PFSK-1 (cell line): ENCODE measurements at regions not wholly inside any gene's neighbourhood (a gene's known extent, or its start where the extent isn't known, plus 50 kb on each side); places are given as distances from the start of the nearest gene placed in this dataset.

Experiments
- TAF1 ChIP-seq: IDR thresholded peaks from 2 replicates; pipeline ENCODE4 v1.6.1; 2012; ENCODE audit warnings: low read length, control low read depth, borderline replicate concordance; ENCODE audit not compliant: insufficient read depth
- TF ChIP-seq, protein P1 (sequence below), 2 experiments: IDR thresholded peaks; 2 replicates each; pipeline versions ENCODE4 v1.6.1 to v1.8.0; 2011 to 2012; ENCODE audit warnings: low read depth in 2 of 2, low read length in 2 of 2, control low read depth in 1 of 2, inconsistent platforms in 1 of 2, mild to moderate bottlenecking in 1 of 2, moderate library complexity in 1 of 2; ENCODE audit not compliant: insufficient read depth in 1 of 2

DNA sequence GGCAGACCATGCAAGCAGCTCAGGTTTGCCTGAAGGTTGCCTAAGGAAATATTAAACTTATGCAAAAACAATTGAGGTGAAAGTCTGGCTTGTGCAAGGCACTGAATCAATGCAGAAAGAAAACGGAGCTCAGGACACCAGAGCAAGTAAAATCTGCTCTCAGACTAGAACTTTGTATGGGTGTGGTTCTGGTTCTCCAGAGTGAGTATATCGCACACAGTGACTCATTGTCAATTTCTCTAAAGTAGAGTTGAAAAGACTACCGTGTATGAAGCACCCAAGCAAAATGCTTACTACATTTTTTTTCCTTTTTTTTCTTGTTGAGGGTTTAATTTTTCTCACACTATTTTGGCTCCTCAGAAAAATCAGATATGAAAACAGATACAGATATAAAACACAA lies 650.3 kb upstream of the CDH10 start:
- TF ChIP-seq TAF1, result no peak
- TF ChIP-seq, protein P1, sequence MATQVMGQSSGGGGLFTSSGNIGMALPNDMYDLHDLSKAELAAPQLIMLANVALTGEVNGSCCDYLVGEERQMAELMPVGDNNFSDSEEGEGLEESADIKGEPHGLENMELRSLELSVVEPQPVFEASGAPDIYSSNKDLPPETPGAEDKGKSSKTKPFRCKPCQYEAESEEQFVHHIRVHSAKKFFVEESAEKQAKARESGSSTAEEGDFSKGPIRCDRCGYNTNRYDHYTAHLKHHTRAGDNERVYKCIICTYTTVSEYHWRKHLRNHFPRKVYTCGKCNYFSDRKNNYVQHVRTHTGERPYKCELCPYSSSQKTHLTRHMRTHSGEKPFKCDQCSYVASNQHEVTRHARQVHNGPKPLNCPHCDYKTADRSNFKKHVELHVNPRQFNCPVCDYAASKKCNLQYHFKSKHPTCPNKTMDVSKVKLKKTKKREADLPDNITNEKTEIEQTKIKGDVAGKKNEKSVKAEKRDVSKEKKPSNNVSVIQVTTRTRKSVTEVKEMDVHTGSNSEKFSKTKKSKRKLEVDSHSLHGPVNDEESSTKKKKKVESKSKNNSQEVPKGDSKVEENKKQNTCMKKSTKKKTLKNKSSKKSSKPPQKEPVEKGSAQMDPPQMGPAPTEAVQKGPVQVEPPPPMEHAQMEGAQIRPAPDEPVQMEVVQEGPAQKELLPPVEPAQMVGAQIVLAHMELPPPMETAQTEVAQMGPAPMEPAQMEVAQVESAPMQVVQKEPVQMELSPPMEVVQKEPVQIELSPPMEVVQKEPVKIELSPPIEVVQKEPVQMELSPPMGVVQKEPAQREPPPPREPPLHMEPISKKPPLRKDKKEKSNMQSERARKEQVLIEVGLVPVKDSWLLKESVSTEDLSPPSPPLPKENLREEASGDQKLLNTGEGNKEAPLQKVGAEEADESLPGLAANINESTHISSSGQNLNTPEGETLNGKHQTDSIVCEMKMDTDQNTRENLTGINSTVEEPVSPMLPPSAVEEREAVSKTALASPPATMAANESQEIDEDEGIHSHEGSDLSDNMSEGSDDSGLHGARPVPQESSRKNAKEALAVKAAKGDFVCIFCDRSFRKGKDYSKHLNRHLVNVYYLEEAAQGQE (IDR thresholded peaks at IDR 0.05; ENCODE audit: insufficient read depth in 1 of 2, low read depth in 2 of 2, low read length in 2 of 2), result no peak
